HG02759 (cell line): ENCODE measurements at regions not wholly inside any gene's neighbourhood (a gene's known extent, or its start where the extent isn't known, plus 50 kb on each side); places are given as distances from the start of the nearest gene placed in this dataset.
"Not testable (repeated sequence)": the region's sequence is repeated elsewhere in the genome, so short reads cannot be mapped to it uniquely, and the experiment has no call there.

ENCODE experiments used
- ATAC-seq: cut with Tn5 transposase; IDR thresholded peaks from one replicate; pipeline ENCODE4 v1.9.1; 2021; ENCODE audit warnings: mild to moderate bottlenecking, moderate library complexity; ENCODE audit not compliant: unreplicated experiment

DNA sequence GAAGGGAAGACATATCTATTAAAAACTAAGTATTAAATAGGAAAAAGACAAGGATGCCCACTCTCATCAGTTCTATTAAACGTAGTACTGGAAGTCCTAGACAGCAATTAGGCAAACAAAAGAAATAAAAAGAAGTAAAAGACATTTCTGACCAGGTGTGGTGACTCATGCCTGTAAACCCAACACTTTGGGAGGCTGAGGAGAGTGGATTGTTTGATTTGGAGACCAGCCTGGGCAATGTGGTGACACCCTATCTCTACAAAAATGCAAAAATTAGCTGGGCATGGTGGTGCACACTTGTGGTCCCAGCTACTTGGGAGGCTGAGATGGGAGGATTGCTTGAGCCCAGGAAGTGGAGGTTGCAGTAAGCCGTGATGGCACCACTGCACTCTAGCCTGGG is 1071.8 kb downstream of the FAT4 start:
- ATAC-seq = no peak

DNA sequence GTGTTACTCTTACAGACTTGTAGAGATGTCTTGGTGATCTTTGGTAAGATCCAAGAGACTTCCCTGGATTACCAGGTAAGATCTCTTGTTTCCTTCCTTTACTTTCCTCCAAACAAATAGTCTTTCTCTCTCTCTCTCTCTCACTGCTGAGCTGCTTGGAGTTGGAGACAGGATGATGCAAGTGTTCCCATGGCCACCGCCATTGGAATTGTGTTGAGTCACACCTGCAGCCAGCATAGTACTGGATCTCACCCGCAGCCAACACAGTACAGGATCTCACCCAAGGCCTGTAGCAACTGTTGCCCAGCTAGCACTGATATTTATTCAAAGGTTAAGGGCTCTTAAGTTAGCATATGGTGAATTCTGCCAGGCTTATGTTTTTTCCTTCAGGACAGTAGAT is 1080.9 kb downstream of the FAT4 start:
- no peak for ATAC-seq

DNA sequence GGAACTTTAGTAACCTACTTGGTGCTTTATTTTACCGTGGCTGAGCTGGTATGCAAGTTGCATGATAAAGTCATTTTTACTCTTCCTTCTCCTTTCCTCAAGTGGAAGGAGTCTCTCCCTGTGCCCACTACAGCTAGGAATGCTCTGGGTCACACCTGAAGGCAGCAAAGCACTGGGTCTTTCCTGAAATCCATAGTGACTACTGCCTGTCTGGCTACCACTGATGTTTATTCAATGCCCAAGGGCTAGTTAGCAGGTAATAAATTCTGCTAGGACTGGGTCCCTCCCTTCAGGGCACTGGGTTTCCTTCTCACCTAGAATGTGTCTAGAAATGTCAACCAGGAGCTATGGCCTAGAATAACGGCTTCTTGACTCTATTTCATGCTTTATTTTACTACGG is 1081.4 kb downstream of the FAT4 start:
- ATAC-seq = no peak

DNA sequence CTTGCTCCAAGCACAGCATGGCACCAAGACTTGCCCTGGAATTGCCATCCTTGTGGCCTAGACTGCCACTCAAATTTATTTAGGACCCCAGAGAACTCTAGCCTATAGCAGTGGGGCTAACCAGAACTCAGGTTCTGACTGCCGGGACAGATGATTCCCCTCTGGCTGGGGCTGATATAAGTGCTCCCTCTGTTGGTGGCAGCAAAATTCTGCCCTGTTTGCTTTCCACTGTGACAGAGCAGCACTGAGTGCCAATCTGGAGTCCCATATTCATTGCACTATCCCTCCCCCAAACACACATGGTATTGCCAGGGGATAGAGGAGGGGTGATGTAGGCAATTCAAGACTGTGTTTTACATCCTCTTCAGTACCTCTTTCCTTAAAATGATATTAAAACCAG is 1081.9 kb downstream of the FAT4 start:
- no peak for ATAC-seq

DNA sequence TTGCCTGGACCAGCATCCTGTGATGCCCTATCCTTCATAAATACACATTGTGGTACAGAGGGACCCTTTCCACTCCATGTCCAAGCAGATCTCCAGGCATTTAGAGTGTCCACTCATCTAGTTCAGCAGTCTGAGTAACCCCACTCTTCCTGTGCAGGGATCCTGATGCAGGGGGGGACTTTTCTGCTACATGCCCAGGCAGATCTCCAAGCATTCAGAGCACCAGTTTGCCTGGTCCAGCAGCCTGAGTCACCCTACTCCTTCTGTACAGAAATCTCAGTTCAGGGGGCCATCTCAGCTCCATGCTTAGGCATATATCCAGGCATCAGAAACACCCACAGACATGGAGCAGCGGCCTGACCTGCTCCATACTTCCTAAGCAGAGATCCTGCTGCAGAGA is 1089.8 kb downstream of the FAT4 start:
- ATAC-seq = no peak

DNA sequence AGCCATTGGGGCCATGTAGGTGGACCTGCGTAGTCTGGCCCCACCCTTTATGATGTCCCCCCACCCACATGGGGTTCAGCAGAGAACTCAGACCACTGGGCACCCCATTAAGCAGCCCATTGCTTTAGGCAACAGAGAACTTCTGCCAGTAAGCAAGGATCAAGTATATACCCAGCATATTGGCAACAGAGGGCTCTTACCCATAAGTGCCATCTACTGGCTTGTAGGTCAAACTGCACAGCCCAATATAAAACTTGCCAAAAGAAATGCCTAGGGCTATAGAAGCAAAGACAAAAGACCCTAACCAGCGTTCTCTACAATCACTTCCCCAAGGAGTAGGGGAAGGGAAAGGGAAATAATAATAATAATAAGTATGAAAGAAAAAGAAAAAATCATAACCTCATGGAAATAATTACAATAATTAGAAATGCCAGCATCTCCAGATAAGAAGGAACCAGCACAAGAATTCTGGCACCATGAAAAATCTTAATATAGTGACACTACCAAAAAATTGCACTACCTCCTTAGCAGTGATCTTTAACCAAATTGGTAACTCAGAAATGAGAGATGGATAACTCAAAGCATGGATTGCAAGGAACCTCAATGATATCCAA is 1090.7 kb downstream of the FAT4 start:
- ATAC-seq = peak; percentile 75

DNA sequence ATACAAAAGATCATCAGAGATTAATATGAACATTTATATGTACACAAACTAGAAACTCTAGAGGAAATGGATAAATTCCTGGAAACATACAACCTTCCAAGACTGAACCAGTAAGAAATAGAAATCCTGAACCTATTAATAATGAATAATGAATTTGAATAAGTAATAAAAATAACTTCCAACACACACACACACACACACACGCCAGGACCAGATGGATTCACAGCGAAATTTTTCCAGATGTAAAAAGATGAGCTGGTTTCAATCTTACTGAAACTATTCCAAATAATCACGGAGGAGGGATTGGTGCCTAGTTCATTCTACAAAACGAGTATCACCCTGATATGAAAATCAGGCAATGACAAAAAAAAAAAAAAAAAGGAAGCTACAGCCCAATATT is 1095.0 kb downstream of the FAT4 start:
- no peak for ATAC-seq

DNA sequence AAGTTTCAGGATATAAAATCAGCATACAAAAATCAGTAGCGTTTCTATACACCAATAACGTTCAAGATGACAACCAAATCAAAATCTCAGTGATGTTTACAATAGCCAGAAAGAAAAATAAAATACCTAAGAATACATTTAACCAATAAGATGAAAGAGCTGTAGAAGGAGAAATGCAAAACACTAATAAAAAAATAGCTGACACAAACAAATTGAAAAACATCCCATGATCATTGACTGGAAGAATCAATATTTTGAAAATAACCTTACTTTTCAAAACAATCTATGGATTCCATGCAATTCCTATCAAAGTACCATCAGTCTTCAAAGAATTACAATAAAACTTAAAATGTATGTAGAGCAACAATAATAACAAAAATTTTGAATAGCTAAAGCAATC is 1096.3 kb downstream of the FAT4 start:
- no peak for ATAC-seq

DNA sequence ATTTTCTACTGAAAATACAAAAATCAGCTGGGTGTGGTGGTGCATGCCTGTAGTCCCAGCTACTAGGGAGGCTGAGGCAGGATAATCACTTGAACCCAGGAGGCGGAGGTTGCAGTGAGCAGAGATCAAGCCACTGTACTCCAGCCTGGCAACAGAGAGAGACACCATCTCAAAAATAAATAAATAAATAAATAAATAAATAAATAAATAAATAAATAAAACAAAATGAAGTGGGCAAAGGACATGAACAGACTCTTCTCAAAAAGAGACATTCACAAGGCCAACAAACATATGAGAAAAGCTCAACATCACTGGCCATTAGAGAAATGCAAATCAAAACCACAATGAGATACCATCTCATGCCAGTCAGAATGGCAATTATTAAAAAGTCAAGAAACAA is 1097.6 kb downstream of the FAT4 start:
- ATAC-seq = not testable (repeated sequence)

DNA sequence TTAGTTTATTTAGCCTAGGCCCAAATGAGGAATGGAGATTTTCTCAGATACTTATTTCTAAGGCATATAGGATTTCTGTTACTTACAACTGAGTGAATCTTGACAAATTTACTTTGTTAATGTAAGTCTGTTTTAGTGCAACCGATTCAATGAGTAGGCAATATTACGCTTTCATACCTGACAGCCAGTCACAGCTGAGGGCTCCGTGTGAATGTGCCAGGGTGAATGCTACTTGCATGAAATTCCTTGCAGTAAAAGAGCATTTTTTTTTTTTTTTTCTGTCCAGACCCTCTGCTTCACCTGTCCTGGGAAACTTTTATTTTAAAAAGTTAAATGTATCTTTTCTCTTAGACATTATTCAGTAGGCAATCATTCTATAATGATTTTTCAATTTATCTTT is 1100.0 kb downstream of the FAT4 start:
- no peak for ATAC-seq

DNA sequence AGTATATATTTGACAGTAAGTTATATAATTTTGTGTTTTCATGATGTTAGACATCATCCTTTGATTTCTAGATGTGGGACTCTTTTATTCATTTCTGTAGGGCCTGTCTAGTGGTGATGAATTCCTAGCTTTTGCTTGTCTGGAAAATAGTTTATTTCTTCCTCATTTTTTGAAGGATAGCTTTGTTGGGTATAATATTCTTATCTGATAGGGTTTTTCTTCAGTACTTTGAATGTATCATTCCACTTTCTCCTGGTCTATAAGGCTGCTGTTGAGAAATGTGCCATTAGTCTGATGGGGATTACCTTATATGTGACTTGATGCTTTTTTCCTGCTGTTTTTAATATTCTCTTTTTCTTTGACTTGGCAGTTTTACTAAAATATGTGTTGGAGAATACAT is 1104.5 kb downstream of the FAT4 start:
- ATAC-seq = no peak

DNA sequence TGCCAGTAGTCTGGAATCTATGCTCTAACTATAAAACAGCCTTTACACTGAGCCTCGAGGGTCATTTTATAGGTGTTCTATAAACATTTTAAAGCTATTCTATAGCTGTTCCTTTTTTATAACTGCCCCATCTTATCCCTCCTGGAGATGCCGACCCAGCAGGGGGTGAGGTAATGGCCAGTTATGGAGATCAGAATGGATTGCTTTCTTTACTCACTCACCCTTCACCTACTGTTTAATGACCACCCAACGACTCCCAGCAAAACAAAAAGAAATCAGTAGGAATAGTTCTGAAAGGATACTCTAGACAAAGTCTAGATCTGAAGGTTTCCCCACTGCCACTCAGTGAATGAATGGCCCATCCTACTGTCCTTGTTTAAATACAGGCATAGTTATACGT is 1113.1 kb downstream of the FAT4 start:
- ATAC-seq = no peak

DNA sequence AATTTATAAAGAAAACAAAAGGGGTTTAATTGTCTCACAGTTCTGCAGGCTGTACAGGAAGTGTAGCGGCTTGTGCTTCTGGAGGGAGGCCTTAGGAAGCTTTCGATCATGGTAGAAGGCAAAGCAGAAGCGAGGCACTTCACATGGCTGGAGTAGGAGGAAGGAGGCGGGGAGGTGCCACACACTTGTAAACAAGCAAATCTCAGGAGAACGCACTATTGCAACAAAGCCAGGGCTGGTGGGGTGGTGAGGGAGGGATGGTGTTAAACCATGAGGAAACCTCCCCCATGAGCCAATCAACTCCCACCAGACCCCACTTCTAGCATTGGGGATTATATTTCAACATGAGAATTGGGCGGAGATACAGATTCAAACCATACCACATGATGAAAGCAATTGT is 1116.3 kb downstream of the FAT4 start:
- ATAC-seq = no peak

DNA sequence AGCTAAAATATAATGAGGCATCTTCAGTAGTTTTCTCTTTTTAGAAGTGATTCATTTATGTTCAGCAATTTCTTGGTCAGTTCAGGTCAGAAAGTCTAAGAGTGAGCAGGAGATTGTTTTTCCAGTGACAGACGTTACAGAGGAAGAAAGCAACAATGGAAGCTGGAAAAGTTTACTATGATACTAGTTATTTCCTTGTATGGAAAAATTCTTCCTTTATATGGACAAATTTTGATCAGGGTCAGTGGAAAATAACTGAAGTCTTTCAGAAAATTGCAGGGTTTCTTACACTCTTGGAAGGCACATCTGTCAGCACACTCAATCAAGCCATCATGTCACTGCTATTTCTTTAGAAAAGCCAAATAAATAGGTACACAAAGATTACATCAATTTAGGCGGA is 1120.7 kb downstream of the FAT4 start:
- no peak for ATAC-seq

DNA sequence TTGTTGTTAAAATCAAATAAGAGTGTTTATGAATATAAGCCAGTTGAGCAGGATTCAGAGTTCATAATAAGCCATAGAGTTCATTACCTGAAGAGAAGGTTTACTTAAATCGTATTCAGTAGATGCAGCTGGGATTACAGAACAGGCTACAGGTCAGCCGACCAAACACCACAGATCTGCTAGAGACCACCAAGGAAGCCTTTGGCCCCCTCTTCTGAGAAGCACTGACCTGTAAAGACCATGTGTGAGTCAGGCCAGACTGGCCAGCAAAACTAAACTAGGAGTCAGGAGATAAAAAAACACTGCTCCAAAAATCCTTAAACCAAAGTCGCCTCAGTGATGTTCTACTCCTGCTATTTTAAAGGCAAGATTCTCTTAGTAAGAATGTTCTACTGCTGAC is 1125.5 kb downstream of the FAT4 start:
- ATAC-seq = no peak

DNA sequence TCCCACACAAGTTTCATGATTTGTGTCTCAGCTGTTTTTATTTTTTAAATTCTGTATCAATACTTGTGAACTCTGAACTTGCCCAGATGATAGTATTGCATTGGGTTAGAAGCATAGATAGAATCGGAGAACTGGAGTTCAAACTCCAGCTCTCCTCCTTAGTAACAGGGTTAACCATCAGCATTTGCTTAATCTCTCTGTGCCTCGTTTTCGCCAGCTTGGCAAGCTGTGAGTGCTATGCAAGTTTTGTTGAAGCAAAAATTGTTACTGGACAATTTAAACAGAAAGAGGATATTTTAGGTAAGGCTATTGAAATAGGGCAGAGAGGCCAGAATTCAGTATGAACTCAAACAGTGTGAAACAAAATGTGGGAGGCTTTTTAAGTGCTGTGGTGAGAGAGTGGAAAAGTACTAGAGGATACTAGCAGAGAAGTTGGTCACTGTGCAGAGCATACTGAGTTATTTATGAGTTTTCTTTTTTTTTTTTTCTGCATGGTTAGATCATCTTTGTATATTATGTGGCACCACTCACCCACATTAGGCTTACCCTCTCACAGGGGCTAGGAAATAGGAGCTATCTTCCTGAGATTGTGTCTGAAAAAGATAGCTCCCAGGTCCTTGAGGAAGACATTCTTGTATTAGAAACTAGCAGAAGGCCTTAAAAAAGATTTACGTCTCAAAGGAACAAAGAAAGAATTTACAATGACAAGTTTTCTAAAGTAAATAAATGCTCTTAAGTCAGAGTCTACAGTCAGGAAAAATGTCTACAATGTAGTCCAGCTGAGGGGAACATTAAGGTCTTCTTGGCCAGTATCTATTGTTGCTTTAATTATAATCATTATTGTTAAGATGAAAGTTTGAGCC is 1126.6 kb downstream of the FAT4 start:
- no peak for ATAC-seq

DNA sequence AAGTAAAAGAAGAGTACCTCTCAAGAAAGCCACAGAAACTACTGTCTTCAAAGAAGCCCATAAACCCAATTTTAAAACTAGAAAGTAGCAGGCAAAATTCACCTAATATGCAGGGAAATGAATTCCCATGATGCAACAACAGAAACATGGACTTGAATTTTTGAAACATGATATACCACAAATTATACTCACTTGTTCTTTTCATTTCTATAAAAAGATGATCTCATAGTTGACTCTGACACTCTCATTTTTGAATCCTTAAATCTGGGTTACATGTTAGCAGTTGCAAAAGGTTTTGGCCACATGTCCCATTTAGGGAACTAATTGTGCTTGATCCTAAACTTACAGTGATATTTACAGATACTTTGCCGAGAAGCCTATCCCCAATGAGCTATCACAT is 1130.8 kb downstream of the FAT4 start:
- no peak for ATAC-seq

DNA sequence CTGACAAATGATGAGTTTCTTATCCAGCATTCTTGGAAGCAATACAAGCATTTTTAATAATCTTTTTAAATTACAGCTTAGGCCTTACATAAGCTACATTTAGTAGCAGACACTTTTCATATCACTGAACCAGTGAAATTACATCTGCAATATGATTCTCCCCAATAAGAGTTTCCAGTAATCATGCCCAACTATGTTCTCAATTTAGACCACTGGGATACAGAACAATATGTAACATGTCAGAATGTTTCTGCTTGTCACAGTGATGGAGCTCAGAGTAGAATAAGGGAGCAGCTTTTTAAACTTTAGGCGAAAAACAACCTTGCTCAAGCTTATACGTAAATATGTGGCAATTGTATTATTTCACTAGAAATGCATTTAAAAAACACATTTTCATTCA is 1132.2 kb downstream of the FAT4 start:
- ATAC-seq = no peak

DNA sequence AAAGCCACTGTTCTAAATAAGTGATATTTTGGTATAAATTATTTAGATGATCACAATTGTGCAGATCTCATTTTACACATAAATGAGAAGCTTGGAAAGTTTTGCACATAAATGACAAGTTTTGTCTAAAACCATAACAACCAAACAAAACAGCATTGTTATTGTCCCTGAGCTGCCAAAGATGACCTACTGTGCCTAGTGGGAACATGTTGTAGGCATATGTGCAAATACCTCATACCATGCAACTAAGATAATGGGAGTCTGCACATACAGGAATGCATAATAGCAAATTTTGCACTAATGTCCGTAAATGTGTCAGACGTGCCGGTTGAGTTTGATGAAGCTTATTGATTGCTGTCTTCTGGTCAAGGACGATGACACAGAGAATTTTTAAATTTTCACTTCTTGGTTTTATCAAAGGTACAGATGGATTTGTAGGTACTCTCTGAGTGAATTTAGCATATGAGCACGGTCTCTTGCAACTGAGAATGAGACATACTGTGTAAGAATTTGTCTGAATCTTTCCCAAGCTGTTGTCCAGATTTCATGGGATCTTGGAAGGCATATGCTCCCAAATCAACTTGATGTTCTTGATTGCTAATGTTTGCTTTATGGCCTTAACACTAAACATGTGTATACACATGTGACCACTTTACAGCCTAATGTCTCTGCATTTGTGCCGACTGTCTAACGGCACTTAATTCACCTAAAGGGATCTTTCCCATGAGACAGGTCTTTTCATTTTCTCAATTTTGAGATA is 1133.5 kb downstream of the FAT4 start:
- ATAC-seq = no peak

DNA sequence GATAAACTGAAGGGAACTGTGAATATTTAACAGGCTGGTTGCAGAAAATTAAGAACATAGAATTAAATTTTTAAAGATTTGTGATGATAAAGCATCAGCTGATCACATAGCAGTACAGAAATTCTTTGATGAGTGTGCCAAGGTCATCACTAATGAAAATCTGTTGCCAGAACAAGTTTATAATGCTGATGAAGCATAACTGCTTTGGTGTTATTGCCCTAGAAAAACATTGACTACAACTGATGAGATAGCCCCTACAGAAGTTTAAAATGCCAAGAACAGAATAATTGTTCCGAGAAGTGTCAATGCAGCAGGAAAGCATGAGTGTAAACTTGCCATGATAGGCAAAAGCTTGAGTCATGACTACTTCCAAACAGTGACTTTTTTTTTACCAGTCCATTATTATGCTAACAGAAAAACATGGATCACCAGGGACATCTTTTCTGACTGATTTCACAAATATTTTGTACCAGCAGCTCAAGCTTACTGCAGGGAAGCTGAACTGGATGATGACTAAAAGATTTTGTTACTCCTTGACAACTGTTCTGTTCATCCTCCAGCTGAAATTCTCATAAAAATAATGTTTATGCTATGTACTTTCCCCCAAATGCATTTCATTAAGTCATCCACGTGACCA is 1136.6 kb downstream of the FAT4 start:
- no peak for ATAC-seq

DNA sequence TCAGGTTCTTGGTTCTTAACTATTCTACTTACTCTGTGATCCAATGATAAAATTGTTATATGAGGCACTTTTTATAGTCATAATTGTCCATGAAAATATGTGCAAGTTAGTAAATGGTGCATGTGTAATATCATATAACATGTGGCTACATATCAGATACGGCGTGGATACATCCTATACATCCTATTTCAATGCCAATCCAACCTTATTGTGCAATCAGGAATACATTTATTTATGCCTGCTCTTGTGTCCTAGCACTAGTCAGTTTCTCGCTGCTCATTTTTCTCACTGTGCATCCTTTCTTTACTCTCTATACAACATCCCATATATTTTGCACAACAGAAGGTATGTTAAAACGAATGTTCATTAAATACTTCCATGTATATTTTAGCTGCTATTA is 1141.1 kb downstream of the FAT4 start:
- ATAC-seq = no peak

DNA sequence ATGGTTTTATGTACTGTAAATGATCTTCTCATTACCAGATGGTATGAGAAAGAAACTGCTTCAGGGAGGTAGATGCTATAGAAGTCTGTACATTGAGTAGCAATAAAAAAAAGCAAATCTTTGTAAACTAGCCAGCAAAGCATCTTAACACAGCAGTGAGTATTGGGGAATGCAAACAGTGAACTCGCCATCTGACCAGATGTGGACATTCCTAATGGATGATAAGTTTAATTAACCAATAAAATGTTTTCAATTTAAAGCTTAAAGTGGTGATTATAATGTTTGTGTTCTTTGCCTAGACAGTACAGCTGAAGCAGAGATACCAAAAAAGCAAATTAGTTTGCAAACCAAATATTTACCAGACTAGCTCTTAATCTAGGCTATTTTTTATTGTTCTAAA is 1144.2 kb downstream of the FAT4 start:
- ATAC-seq = no peak
